ENCODE measurements at regions not wholly inside any gene's neighbourhood (a gene's known extent, or its start where the extent isn't known, plus 50 kb on each side); places are given as distances from the start of the nearest gene placed in this dataset.

GRCh38 chr22:46069521-46070214, 80.7 kb upstream of the PPARA start (continued):
- TF ChIP-seq REST (IDR thresholded peaks at IDR 0.05; ENCODE audit: low read depth, low read length) (peak; percentile 52), YY1 (IDR thresholded peaks at IDR 0.05; ENCODE audit: low read depth) (no peak), PBX3 (IDR thresholded peaks at IDR 0.05) (peak; percentile 54), GATA2 (CRISPR knock-in tag; IDR thresholded peaks at IDR 0.05) (no peak), EZH2phosphoT487 (IDR thresholded peaks at IDR 0.05; ENCODE audit: borderline replicate concordance, low read depth) (no peak), RXRA (IDR thresholded peaks at IDR 0.05; ENCODE audit: borderline replicate concordance, low read depth) (no peak), FOXM1 (IDR thresholded peaks at IDR 0.05; ENCODE audit: low read depth) (peak; percentile 89; the same call in 1 of the 2 replicates), ZBTB33 (IDR thresholded peaks at IDR 0.05; ENCODE audit: borderline replicate concordance, low read depth) (0 out of 2 replicates have a peak, but pooled peaks have one; percentile 10), MEF2A (IDR thresholded peaks at IDR 0.05; ENCODE audit: borderline replicate concordance, low read depth) (peak; percentile 5; the same call in 1 of the 2 replicates), SMC3 (IDR thresholded peaks at IDR 0.05; ENCODE audit: low read depth, low read length) (no peak), NFIC (IDR thresholded peaks at IDR 0.05; ENCODE audit: borderline replicate concordance) (no peak), TCF12 (IDR thresholded peaks at IDR 0.05) (peak; percentile 27; the same call in 1 of the 2 replicates), RCOR1 (IDR thresholded peaks at IDR 0.05; ENCODE audit: low read length) (no peak)
- TF ChIP-seq, protein P1, sequence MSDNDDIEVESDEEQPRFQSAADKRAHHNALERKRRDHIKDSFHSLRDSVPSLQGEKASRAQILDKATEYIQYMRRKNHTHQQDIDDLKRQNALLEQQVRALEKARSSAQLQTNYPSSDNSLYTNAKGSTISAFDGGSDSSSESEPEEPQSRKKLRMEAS (IDR thresholded peaks at IDR 0.05; ENCODE audit: low read depth): peak; percentile 59
